ENCODE measurements at regions not wholly inside any gene's neighbourhood (a gene's known extent, or its start where the extent isn't known, plus 50 kb on each side); places are given as distances from the start of the nearest gene placed in this dataset.

DNA sequence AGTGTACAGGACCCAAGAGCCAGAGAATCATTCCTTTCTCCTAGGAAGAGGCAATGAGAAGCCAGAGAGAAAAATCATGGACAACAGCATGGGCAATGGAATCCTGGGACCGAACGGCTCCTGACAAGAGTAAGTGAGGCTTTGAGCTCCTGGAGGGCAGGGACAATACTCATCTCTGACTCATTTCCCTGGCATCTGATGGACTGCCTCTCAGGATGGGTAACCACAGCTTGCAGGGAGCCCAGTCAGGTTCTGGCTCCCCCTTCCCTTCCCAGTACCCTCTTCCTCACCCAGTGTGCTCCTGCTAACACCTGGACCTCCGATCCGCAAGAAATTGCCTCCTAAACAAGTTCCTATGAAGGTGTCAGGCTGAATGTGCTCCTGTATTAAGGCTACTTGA is 51.2 kb upstream of the SORCS3 start (continued):
- TF ChIP-seq, protein P1, sequence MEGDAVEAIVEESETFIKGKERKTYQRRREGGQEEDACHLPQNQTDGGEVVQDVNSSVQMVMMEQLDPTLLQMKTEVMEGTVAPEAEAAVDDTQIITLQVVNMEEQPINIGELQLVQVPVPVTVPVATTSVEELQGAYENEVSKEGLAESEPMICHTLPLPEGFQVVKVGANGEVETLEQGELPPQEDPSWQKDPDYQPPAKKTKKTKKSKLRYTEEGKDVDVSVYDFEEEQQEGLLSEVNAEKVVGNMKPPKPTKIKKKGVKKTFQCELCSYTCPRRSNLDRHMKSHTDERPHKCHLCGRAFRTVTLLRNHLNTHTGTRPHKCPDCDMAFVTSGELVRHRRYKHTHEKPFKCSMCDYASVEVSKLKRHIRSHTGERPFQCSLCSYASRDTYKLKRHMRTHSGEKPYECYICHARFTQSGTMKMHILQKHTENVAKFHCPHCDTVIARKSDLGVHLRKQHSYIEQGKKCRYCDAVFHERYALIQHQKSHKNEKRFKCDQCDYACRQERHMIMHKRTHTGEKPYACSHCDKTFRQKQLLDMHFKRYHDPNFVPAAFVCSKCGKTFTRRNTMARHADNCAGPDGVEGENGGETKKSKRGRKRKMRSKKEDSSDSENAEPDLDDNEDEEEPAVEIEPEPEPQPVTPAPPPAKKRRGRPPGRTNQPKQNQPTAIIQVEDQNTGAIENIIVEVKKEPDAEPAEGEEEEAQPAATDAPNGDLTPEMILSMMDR (tag by site-specific recombination; IDR thresholded peaks at IDR 0.05), result no peak
- TF ChIP-seq ZNF202 (tag by site-specific recombination; IDR thresholded peaks at IDR 0.05; ENCODE audit: borderline replicate concordance), result no peak
- TF ChIP-seq, protein P2, sequence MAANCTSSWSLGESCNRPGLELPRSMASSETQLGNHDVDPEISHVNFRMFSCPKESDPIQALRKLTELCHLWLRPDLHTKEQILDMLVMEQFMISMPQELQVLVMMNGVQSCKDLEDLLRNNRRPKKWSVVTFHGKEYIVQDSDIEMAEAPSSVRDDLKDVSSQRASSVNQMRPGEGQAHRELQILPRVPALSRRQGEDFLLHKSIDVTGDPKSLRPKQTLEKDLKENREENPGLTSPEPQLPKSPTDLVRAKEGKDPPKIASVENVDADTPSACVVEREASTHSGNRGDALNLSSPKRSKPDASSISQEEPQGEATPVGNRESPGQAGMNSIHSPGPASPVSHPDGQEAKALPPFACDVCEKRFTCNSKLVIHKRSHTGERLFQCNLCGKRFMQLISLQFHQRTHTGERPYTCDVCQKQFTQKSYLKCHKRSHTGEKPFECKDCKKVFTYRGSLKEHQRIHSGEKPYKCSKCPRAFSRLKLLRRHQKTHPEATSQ (tag by site-specific recombination; IDR thresholded peaks at IDR 0.05), result no peak
- no peak for TF ChIP-seq ZFP37 (tag by site-specific recombination; IDR thresholded peaks at IDR 0.05)
- no peak for TF ChIP-seq ZNF596 (tag by site-specific recombination; IDR thresholded peaks at IDR 0.05)
- TF ChIP-seq ZNF76 (tag by site-specific recombination; IDR thresholded peaks at IDR 0.05; ENCODE audit: borderline replicate concordance, low read depth), result no peak
- no peak for TF ChIP-seq ZNF843 (tag by site-specific recombination; IDR thresholded peaks at IDR 0.05)
